ENCODE measurements at regions not wholly inside any gene's neighbourhood (a gene's known extent, or its start where the extent isn't known, plus 50 kb on each side); places are given as distances from the start of the nearest gene placed in this dataset.

- no peak for DNase-seq (ENCODE audit: low spot score)
These were observed 250.1 kb upstream of the SMIM31 start for GRCh38 chr4:164503874-164504273.

- no peak for DNase-seq (ENCODE audit: low spot score)
These were observed 245.8 kb upstream of the SMIM31 start for GRCh38 chr4:164508097-164508496.

- no peak for DNase-seq (ENCODE audit: low spot score)
These were observed 245.2 kb upstream of the SMIM31 start for GRCh38 chr4:164508771-164509170.

GRCh38 chr4:164509951-164510350, 244.0 kb upstream of the SMIM31 start:
- DNase-seq (ENCODE audit: low spot score) = no peak

- no peak for DNase-seq (ENCODE audit: low spot score)
These were observed 241.8 kb upstream of the SMIM31 start for GRCh38 chr4:164512124-164512523.

GRCh38 chr4:164514765-164515164, 239.2 kb upstream of the SMIM31 start:
- no peak for DNase-seq (ENCODE audit: low spot score)

GRCh38 chr4:164524789-164525188, 229.1 kb upstream of the SMIM31 start:
- DNase-seq (ENCODE audit: low spot score) = no peak

GRCh38 chr4:164526933-164527583, 226.9 kb upstream of the SMIM31 start:
- no peak for DNase-seq (ENCODE audit: low spot score)

GRCh38 chr4:164529058-164529457, 224.9 kb upstream of the SMIM31 start:
- no peak for DNase-seq (ENCODE audit: low spot score)

- DNase-seq (ENCODE audit: low spot score) = no peak
These were observed 224.4 kb upstream of the SMIM31 start for GRCh38 chr4:164529486-164529885.

- DNase-seq (ENCODE audit: low spot score) = no peak
These were observed 222.6 kb upstream of the SMIM31 start for GRCh38 chr4:164531336-164531735.

- DNase-seq (ENCODE audit: low spot score) = no peak
These were observed 217.1 kb upstream of the SMIM31 start for GRCh38 chr4:164536814-164537213.

GRCh38 chr4:164538097-164538496, 215.8 kb upstream of the SMIM31 start:
- no peak for DNase-seq (ENCODE audit: low spot score)

- DNase-seq (ENCODE audit: low spot score) = no peak
These were observed 212.9 kb upstream of the SMIM31 start for GRCh38 chr4:164540987-164541386.

GRCh38 chr4:164542431-164542830, 211.5 kb upstream of the SMIM31 start:
- DNase-seq (ENCODE audit: low spot score) = no peak

GRCh38 chr4:164550989-164551712, 202.8 kb upstream of the SMIM31 start:
- no peak for DNase-seq (ENCODE audit: low spot score)

GRCh38 chr4:164551713-164552040, 202.3 kb upstream of the SMIM31 start:
- DNase-seq (ENCODE audit: low spot score) = no peak

- no peak for DNase-seq (ENCODE audit: low spot score)
These were observed 182.1 kb upstream of the SMIM31 start for GRCh38 chr4:164571593-164572390.

- DNase-seq (ENCODE audit: low spot score) = no peak
These were observed 181.1 kb upstream of the SMIM31 start for GRCh38 chr4:164572877-164573279.

GRCh38 chr4:164575861-164576260, 178.1 kb upstream of the SMIM31 start:
- no peak for DNase-seq (ENCODE audit: low spot score)

GRCh38 chr4:164579270-164579942, 174.5 kb upstream of the SMIM31 start:
- DNase-seq (ENCODE audit: low spot score) = no peak

GRCh38 chr4:164591666-164592065, 162.3 kb upstream of the SMIM31 start:
- no peak for DNase-seq (ENCODE audit: low spot score)

- no peak for DNase-seq (ENCODE audit: low spot score)
These were observed 158.2 kb upstream of the SMIM31 start for GRCh38 chr4:164595751-164596150.
